ENCODE measurements at regions not wholly inside any gene's neighbourhood (a gene's known extent, or its start where the extent isn't known, plus 50 kb on each side); places are given as distances from the start of the nearest gene placed in this dataset.

DNA sequence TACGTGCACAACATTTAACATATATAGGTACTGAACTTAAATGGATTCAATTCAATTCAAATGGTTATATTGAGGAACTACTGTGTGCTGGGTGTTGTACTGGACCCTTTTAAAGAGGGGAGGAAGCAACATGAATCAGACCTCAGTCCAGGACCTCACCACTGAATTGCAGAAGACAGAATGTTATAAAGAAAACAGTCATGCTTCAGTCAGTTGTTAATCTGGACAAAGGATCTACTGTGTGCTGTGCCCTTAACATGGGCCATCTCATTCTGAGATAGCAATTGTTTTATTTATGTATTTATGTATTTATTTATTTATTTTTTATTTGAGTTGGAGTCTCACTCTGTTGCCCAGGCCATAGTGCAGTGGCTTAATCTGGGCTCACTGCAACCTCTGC, 240.1 kb downstream of the HAPSTR1 start:
- TF ChIP-seq CTCF (IDR thresholded peaks at IDR 0.05) (no peak), POLR2A (IDR thresholded peaks at IDR 0.05) (no peak)

Data from body of pancreas (tissue), 4 donors.